Karpas-422 (cell line): ENCODE measurements at regions not wholly inside any gene's neighbourhood (a gene's known extent, or its start where the extent isn't known, plus 50 kb on each side); places are given as distances from the start of the nearest gene placed in this dataset.

ENCODE experiments used
- DNase-seq: peaks from one replicate; pipeline ENCODE4 v3.0.0-alpha.2; 2015
- H2AFZ ChIP-seq: fragments of 200-600 bp; sonication (generic); 2 replicates; pipeline ENCODE4 v1.6.1; 2014; ENCODE audit warnings: antibody characterized with exemption, low read length, mixed read lengths
- H3K27ac ChIP-seq: fragments of 200-600 bp; sonication (generic); 2 replicates; pipeline ENCODE4 v1.5.1; 2014; ENCODE audit warnings: mild to moderate bottlenecking, low read length, moderate library complexity
- H3K27me3 ChIP-seq: fragments of 200-600 bp; sonication (generic); 2 replicates; pipeline ENCODE4 v1.6.1; 2014; ENCODE audit warnings: low read length, mixed read lengths
- H3K36me3 ChIP-seq: fragments of 200-600 bp; sonication (generic); 2 replicates; pipeline ENCODE4 v1.6.1; 2014; ENCODE audit warnings: low read length, mixed read lengths; ENCODE audit not compliant: insufficient read depth
- H3K4me1 ChIP-seq: fragments of 200-600 bp; sonication (generic); 2 replicates; pipeline ENCODE4 v1.6.1; 2014; ENCODE audit warnings: mild to moderate bottlenecking, low read length, mixed read lengths
- H3K4me2 ChIP-seq: fragments of 200-600 bp; sonication (generic); 2 replicates; pipeline ENCODE4 v1.6.1; 2014; ENCODE audit warnings: low read length, low read depth, mild to moderate bottlenecking; ENCODE audit not compliant: poor library complexity, severe bottlenecking
- H3K4me3 ChIP-seq: fragments of 200-600 bp; sonication (generic); 2 replicates; pipeline ENCODE4 v1.5.1; 2014; ENCODE audit warnings: mild to moderate bottlenecking, antibody characterized with exemption, low read length, mixed read lengths
- H3K79me2 ChIP-seq: fragments of 200-600 bp; sonication (generic); 2 replicates; pipeline ENCODE4 v1.6.1; 2014; ENCODE audit warnings: mild to moderate bottlenecking, low read length, mixed read lengths
- H3K9ac ChIP-seq: fragments of 200-600 bp; sonication (generic); 2 replicates; pipeline ENCODE4 v1.6.0; 2014; ENCODE audit warnings: low read length
- H3K9me2 ChIP-seq: fragments of 200-600 bp; sonication (generic), shearing (Covaris generic); replicated peaks from 2 replicates; pipeline ENCODE4 v1.6.0; 2014; ENCODE audit warnings: mild to moderate bottlenecking, low read length, moderate library complexity; ENCODE audit not compliant: insufficient read depth
- H3K9me3 ChIP-seq: fragments of 300-700, 200-600 bp; sonication (generic); 2 replicates; pipeline ENCODE4 v1.6.1; 2014; ENCODE audit warnings: low read length, mixed read lengths
- H4K20me1 ChIP-seq: fragments of 200-600 bp; sonication (generic); 2 replicates; pipeline ENCODE4 v1.6.1; 2014; ENCODE audit warnings: mild to moderate bottlenecking, antibody characterized with exemption, low read length, low read depth; ENCODE audit not compliant: insufficient read depth

- no peak for DNase-seq
Observed at GRCh38 chr10:124162136-124162535, 68.7 kb upstream of the CHST15 start.

DNA sequence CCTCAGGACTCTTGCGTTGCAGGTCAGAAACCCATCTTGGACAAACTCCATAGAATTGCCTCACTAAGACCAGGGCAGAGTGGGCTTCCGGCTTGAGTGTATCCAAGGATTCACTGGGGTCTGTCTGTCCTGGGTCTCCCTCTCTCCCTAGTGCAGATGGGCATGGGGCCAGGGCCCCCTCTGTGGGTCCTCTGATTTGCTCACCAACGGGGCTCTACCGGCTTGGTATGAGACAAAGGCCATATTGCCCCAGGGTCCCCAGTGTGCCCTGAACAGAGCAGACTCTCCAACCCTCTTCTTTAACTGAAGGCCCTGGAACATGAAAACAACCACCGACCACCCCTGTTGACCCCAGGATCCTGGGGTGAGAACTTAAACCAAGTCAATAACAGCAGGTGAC is 68.2 kb upstream of the CHST15 start:
- no peak overlapping the region for H3K9ac ChIP-seq
- DNase-seq: no peak
- H3K79me2 ChIP-seq: no peaks in the 10 kb centered on the region
- no peaks in the 10 kb centered on the region for H3K27me3 ChIP-seq
- H2AFZ ChIP-seq: no peak overlapping the region
- peaks cover 15% of the 10 kb centered on the region for H3K4me1 ChIP-seq
- no peaks in the 10 kb centered on the region for H3K9me2 ChIP-seq
- no peaks in the 10 kb centered on the region for H3K36me3 ChIP-seq
- H3K4me2 ChIP-seq: no peak overlapping the region
- no peak overlapping the region for H3K27ac ChIP-seq
- no peak overlapping the region for H3K4me3 ChIP-seq
- H4K20me1 ChIP-seq: no peaks in the 10 kb centered on the region
- no peaks in the 10 kb centered on the region for H3K9me3 ChIP-seq

More at GRCh38 chr10:124162136-124162535, 68.7 kb upstream of the CHST15 start:
- Histone ChIP-seq H3K4me1 (peaks cover 15% of the 10 kb centered on the region), H3K27me3 (no peaks in the 10 kb centered on the region), H3K9me2 (no peaks in the 10 kb centered on the region), H3K4me2 (no peak overlapping the region), H3K9me3 (no peaks in the 10 kb centered on the region), H3K9ac (no peak overlapping the region), H3K27ac (no peak overlapping the region), H3K4me3 (no peak overlapping the region), H4K20me1 (no peaks in the 10 kb centered on the region), H3K36me3 (no peaks in the 10 kb centered on the region), H2AFZ (no peak overlapping the region), H3K79me2 (no peaks in the 10 kb centered on the region)

GRCh38 chr10:124160943-124161582 is 67.7 kb upstream of the CHST15 start:
- H3K9ac ChIP-seq: no peak overlapping the region

DNA sequence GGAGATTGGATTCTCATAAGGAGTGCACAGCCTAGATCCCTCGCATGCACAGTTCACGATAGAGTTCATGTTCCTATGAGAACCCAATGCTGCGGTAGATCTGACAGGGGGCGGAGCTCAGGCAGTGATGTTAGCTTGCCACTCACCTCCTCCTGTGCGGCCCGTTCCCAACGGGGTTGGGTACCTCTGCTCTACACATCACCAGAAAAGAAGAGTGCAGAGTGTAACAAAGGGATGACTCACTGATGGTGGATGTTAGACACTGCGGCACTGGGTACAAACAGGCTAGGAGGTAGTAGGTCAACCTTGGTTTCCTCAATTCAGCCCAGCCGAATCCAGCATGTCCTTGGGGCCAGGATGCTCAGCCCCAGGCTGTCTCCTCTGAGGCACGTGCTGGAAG is 66.8 kb upstream of the CHST15 start:
- no peak overlapping the region for H3K27ac ChIP-seq
- H2AFZ ChIP-seq: no peak overlapping the region
- no peaks in the 10 kb centered on the region for H3K27me3 ChIP-seq
- H3K4me1 ChIP-seq: peaks cover 15% of the 10 kb centered on the region
- H3K4me3 ChIP-seq: no peak overlapping the region
- H4K20me1 ChIP-seq: no peaks in the 10 kb centered on the region
- no peak for DNase-seq
- H3K79me2 ChIP-seq: no peaks in the 10 kb centered on the region
- H3K4me2 ChIP-seq: no peak overlapping the region
- H3K9me3 ChIP-seq: no peaks in the 10 kb centered on the region
- no peaks in the 10 kb centered on the region for H3K9me2 ChIP-seq
- no peak overlapping the region for H3K9ac ChIP-seq
- H3K36me3 ChIP-seq: no peaks in the 10 kb centered on the region

More at GRCh38 chr10:124160943-124161582, 67.7 kb upstream of the CHST15 start:
- Histone ChIP-seq H3K4me2 (no peak overlapping the region), H3K79me2 (no peaks in the 10 kb centered on the region), H3K27ac (no peak overlapping the region), H3K9me2 (no peaks in the 10 kb centered on the region), H3K4me3 (no peak overlapping the region), H3K9me3 (no peaks in the 10 kb centered on the region), H3K36me3 (no peaks in the 10 kb centered on the region), H4K20me1 (no peaks in the 10 kb centered on the region), H3K4me1 (peaks cover 15% of the 10 kb centered on the region), H2AFZ (no peak overlapping the region), H3K27me3 (no peaks in the 10 kb centered on the region)
- no peak for DNase-seq

DNA sequence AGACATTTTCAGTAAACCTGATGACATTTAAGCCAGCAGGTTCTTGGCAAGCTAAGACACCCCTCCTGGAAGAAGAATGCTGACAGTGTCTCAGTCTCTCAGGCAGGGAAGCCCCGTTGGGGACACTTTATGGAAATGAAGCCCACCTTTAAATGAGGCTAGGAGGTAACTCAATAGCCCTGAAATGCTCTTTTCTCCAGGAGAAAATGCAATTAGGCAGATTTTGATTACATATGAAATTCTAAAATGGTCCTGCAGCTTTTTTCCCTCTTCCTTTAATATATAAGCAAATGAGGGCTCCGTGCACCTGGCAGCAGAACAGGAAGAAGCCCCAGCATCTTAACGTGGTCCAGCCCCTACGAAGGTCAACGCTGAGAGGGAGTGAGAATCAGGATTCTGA is 65.8 kb upstream of the CHST15 start:
- Histone ChIP-seq H3K4me2 (peak overlapping the region; percentile 65), H3K36me3 (no peaks in the 10 kb centered on the region)

GRCh38 chr10:124158592-124158991 is 65.2 kb upstream of the CHST15 start:
- Histone ChIP-seq H3K9me2 (no peaks in the 10 kb centered on the region), H3K9me3 (no peaks in the 10 kb centered on the region), H3K4me2 (peak overlapping the region; percentile 65), H3K4me1 (peaks cover 15% of the 10 kb centered on the region), H3K36me3 (no peaks in the 10 kb centered on the region), H3K79me2 (no peaks in the 10 kb centered on the region), H3K27me3 (no peaks in the 10 kb centered on the region), H3K27ac (0 out of 2 replicates have a peak overlapping the region, but pooled peaks have one; percentile 28), H2AFZ (0 out of 2 replicates have a peak overlapping the region, but pooled peaks have one; percentile 60), H3K9ac (peak overlapping the region; percentile 10; the same call in 1 of the 2 replicates), H3K4me3 (peak overlapping the region; percentile 40; the same call in 1 of the 2 replicates), H4K20me1 (no peaks in the 10 kb centered on the region)
- DNase-seq: peak; percentile 74

More for the DNA sequence above, 65.8 kb upstream of the CHST15 start:
- H4K20me1 ChIP-seq: no peaks in the 10 kb centered on the region
- H3K79me2 ChIP-seq: no peaks in the 10 kb centered on the region
- H3K27ac ChIP-seq: peak overlapping the region; percentile 28; the same call in 1 of the 2 replicates
- H2AFZ ChIP-seq: 0 out of 2 replicates have a peak overlapping the region, but pooled peaks have one; percentile 60
- peaks cover 15% of the 10 kb centered on the region for H3K4me1 ChIP-seq
- no peaks in the 10 kb centered on the region for H3K27me3 ChIP-seq
- H3K9ac ChIP-seq: peak overlapping the region; percentile 10; the same call in 1 of the 2 replicates
- no peaks in the 10 kb centered on the region for H3K9me2 ChIP-seq
- DNase-seq: no peak
- H3K9me3 ChIP-seq: no peaks in the 10 kb centered on the region
- H3K4me3 ChIP-seq: peak overlapping the region; percentile 40; the same call in 1 of the 2 replicates

DNA sequence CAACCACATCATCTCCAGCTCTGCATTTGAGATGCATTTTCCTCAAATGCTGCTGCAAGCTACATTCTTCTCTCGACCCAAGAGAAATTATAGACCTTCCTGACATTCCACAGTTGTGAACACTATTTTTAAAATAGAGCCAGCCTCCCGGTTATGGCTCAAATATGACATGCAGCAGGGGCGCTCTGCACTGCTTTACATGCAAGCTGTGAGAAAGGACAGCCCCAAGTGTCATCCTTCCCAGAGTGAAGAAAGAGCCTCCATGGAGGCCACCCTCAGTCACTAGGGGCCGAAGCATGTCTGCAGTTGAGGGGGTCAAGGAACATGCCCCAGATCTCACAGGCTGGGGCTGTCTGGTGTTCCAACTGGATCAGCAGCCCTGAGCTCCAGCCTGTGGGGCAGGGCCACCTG is 63.9 kb upstream of the CHST15 start:
- H3K9me3 ChIP-seq: no peaks in the 10 kb centered on the region
- H4K20me1 ChIP-seq: no peaks in the 10 kb centered on the region
- no peak overlapping the region for H2AFZ ChIP-seq
- H3K27me3 ChIP-seq: no peaks in the 10 kb centered on the region
- H3K36me3 ChIP-seq: no peaks in the 10 kb centered on the region
- no peaks in the 10 kb centered on the region for H3K79me2 ChIP-seq
- no peak for DNase-seq
- H3K9ac ChIP-seq: no peak overlapping the region
- H3K9me2 ChIP-seq: no peaks in the 10 kb centered on the region
- no peak overlapping the region for H3K4me3 ChIP-seq
- no peak overlapping the region for H3K4me2 ChIP-seq
- peaks cover 23% of the 10 kb centered on the region for H3K4me1 ChIP-seq
- H3K27ac ChIP-seq: no peak overlapping the region

DNA sequence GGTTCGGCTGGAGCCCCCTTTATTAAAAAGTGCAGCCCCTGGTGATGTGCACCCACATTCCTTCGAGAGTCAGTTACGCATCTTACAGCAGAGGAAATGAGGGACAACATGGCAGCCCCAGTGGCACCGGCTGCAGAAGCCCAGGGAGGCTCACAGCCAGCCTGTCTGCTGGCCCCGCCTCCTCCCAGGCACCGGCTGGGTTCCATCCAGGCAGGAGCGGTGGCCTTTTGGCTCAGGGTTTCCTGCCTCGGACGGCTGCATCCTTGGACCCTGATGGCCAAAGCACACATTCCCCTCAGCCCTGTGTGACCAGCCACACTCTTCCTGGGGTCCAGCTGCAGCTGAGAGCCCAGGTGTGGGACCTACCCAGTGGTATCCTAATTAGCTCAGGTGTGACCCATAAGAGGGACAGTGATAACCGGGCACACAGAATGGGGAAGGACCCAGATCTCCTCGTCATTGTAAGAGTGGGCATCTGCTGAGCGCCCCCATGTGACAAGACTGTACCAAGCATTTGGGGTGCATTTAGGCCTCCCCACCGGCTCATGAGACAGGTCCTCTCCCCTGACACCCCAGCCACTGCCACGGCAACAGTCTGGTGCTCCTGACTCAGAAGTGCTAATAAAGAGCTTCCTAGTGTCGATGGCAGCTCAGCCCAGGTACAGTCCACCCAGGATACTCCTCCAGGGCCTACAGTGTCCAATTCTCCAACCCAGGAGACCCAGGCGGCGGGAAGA is 63.3 kb upstream of the CHST15 start:
- no peak for DNase-seq

More for the DNA sequence above, 63.3 kb upstream of the CHST15 start:
- H3K9me2 ChIP-seq: no peaks in the 10 kb centered on the region
- no peak overlapping the region for H3K4me2 ChIP-seq
- no peaks in the 10 kb centered on the region for H4K20me1 ChIP-seq
- H3K27ac ChIP-seq: no peak overlapping the region
- no peak overlapping the region for H3K9ac ChIP-seq
- H3K9me3 ChIP-seq: no peaks in the 10 kb centered on the region
- peaks cover 23% of the 10 kb centered on the region for H3K4me1 ChIP-seq
- no peak overlapping the region for H2AFZ ChIP-seq
- H3K27me3 ChIP-seq: no peaks in the 10 kb centered on the region
- H3K4me3 ChIP-seq: no peak overlapping the region
- H3K79me2 ChIP-seq: no peaks in the 10 kb centered on the region
- H3K36me3 ChIP-seq: no peaks in the 10 kb centered on the region
